Dermis microvascular lymphatic vessel endothelial cell (primary cell): ENCODE measurements at regions not wholly inside any gene's neighbourhood (a gene's known extent, or its start where the extent isn't known, plus 50 kb on each side); places are given as distances from the start of the nearest gene placed in this dataset.
"Not testable (repeated sequence)": the region's sequence is repeated elsewhere in the genome, so short reads cannot be mapped to it uniquely, and the experiment has no call there.

ENCODE experiments used
- DNase-seq, 2 donors: peaks; one replicate each; pipeline versions ENCODE4 v3.0.0 to v3.0.0-alpha.2; 2010; ENCODE audit warnings: low read depth in 2 of 2

DNA sequence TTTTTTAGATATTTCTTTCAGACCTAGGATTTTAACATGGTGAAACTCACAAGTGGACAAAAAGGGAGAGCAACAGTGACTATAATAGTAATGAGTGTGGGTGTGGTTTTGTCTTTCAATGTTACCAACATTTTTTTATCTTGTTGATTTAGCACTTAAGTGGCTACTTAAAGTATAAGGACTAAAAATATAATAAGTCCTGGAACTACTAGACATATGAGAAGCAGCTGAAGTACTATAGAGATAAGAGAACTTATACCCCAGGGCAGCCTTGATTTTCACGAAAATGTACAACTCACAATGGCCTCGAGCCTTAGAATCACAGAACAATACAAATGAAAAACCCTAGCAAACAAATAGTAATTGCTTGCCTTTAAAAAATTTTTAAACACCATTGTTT, 1151.8 kb downstream of the TYW1 start:
- no peak for DNase-seq

DNA sequence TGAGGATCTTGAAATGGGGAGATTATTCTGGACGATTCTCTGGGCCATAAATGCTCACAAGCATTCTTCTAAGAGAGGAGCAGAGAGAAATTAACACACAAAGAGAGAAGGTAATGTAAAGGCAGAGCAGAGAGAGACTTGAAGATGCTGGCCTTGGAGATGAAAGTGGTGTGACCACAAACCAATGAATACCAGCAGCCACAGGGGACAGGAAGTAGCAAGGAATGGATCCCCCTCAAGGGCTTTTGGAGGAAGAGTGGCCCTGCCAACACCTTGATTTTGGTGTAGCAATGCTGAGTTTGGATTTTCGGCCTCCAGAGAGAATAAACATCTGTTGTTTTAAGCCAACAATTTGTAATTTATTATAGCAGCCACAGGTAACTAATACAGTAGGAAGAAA, 1155.6 kb downstream of the TYW1 start:
- DNase-seq, result no peak

DNA sequence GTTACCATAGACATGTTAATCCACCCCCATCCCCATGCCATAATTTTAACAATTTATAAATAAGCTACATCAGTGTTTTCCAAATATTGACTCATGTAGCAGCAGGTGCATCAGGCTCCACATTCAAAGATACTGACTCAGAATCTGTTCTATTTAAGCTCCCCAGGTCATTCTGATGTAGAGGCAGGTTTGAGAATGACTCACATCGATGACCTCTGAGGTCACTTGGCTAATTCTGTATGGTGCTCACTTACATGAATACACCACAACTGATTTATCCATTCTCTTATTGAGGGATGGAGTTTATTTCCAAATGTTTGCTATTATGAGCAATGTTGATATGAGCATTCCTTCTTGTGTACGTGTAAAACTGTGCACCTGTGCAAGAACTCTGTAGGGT, 1159.0 kb downstream of the TYW1 start:
- no peak for DNase-seq

DNA sequence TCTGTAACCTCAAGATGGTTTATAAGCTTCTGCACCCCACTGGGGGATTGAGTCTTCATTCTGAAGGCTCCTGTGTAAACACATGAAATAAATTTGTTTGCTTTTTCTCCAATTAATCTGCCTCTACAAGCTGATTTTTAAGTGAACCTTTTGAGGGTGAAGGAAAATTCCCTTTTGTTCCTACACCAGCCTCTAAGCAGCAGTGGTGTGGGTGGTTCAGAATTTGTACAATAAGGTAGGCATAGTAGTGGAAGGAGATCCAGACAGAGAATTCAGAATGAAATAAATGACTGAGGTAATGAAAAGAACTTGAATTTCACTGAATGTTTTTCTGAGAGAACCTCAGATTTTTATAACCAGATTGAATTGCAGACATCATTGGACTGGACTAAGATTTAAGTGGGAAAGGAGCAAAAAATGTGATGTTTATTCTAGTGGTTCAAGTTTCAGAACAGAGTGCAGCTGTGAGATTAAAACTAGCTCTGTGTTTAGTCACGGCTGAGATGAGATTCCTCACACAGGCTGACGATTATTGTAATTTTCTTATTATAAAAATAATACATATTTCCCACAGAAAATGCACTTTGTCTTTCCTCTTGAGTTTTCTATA, 1162.2 kb downstream of the TYW1 start:
- DNase-seq, result no peak

- no peak for DNase-seq
Observed at GRCh38 chr7:68162712-68163111, 1166.1 kb downstream of the TYW1 start.

- DNase-seq, result no peak
Observed at GRCh38 chr7:68166525-68166924, 1169.9 kb downstream of the TYW1 start.

DNA sequence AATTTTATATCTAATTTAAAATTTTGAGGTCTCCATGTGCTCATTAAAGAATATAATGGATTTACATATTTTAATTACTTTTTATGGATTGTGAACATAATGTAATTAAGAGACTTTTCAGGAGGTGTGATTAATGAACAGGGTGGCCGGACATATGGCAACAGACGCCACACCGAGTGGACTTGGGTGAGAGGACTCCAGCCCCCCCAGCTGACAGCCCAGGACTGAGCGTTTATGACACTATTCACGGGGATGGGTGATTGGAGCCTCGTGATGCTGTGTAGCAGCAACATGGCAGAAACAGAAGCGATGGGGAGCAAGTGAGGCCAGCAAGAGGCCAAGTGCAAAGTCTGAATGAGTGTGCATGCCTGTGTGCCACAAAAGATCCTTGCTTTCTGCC, 1176.9 kb downstream of the TYW1 start:
- DNase-seq, result no peak

DNA sequence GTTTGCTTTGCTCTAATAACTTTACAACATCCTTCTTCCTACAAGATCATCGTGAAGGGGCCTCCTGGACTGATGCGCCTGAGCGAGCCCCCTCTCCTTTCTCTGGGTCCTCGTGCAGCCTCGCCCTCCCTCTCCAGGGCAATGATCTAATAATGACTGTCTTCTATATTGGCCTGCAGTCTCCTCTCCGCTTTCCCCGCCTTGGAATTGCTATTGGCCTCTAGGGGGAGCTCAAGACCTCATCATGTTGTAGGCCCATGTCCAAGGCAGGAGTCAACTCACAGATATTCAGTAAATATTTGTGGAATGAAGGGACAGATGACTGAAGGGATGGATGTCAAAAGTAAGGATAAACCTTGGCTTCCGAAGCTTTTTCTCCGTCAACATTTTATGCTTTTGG, 1180.3 kb downstream of the TYW1 start:
- DNase-seq, result peak in 1 of 2 donors; percentile 12

DNA sequence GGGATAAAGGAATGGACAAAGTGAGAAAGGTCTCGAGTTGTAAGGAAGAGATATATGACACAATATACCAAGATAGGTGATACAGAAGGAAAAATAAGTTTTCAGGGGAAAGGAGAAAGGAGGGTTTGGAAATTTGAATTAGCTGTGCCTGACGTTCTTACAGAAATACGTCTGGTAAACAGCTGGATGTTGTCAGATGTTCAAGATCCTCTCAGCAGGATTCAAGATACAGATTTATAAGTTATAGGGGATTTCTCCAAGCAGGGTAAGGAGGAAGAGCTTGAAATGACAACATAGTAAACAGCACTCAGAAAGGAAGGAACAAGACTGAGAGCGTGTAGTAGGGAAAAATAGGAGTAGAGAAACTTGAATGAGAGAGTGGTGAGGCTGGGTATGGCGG, 1184.1 kb downstream of the TYW1 start:
- no peak for DNase-seq

- no peak for DNase-seq
Observed at GRCh38 chr7:68183176-68183575, 1186.5 kb downstream of the TYW1 start.

GRCh38 chr7:68185631-68186456, 1189.2 kb downstream of the TYW1 start:
- DNase-seq, result no peak

GRCh38 chr7:68187532-68187931, 1190.9 kb downstream of the TYW1 start:
- no peak for DNase-seq

GRCh38 chr7:68192941-68193340, 1196.3 kb downstream of the TYW1 start:
- DNase-seq, result no peak

DNA sequence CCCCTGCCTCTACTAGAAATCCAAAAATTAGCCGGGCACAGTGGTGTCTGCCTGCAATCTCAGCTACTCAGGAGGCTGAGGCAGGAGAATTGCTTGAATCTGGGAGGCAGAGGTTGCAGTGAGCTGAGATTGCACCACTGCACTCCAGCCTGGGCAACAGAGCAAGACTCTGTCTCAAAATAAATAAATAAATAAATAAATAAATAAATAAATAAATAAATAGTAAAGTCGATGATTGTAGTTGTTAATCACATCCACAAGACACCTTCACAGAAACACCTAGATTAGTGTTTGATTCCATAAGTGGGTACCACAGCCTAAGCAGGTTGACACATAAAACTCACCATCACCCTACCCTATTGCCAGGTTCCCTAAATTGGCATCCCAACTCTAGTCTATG, 1199.0 kb downstream of the TYW1 start:
- DNase-seq, result not testable (repeated sequence)

DNA sequence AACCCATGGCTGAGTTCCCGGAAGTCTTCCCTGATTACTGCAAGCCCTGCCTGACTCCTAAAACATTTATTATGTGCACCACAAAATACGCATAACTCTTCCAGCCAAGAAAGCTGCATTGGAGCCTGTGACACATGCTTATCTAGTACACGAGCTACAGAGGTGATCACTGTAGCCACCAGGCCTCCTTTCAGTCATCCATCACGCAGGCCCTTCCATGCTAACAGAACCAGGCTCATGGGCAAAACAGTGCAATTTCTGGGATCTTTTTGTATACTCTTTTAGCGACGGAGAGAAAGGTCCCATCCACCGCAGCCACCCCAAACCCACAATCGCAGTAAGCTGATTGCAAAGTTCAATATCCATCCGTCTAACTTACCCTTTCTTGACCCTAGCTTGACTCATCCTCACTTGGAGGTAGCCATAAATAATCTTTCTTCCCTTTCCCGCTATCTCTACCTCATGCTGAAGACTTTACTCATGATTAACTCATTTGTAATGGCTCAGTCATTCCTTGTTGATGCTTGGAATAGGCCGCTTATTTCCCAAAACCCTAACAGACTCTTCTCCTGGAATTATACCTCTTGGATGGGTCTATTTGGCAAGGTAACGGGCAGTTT, 1203.5 kb downstream of the TYW1 start:
- DNase-seq, result no peak

DNA sequence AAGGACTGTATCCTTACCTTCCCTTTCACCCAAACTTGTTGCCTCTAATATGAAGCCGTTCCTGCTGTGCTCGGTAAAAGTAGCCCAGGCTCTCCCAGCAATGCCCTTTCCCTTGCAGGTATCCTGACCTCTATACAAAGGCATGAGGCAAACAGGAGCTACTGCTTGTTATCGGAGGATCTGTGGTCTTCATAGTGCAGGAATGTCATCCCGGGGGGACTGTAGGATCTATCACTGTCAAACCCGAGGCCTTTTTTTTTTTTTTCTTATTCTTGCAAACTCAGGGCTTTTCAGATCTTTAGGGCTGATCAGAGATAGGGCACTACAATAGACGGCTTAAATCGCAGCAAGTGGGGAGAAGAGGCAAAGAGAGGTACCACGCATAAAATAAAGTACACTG, 1206.6 kb downstream of the TYW1 start:
- no peak for DNase-seq

- DNase-seq, result no peak
Observed at GRCh38 chr7:68205826-68206225, 1209.2 kb downstream of the TYW1 start.

- DNase-seq, result no peak
Observed at GRCh38 chr7:68206946-68207485, 1210.4 kb downstream of the TYW1 start.

GRCh38 chr7:68207676-68208075, 1211.0 kb downstream of the TYW1 start:
- DNase-seq, result no peak

DNA sequence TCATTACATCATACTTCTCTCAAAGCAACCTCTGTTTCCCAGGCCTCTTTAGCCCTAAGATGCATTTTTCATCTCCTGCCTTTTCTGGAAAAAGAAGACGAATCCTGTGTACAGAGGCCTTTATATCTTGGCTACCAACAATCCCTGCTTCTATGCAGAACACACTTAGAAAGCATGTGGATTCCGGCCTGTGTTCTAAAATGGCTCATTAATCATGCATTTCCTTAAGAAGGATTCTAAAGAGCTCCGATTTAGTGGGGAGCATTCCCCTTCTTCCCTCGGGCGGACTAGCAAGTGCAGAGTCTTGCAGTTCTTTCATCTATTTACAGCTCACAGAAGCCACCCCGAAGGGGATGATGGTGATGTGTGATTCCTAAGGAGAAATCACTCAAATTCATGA, 1212.9 kb downstream of the TYW1 start:
- DNase-seq, result no peak

DNA sequence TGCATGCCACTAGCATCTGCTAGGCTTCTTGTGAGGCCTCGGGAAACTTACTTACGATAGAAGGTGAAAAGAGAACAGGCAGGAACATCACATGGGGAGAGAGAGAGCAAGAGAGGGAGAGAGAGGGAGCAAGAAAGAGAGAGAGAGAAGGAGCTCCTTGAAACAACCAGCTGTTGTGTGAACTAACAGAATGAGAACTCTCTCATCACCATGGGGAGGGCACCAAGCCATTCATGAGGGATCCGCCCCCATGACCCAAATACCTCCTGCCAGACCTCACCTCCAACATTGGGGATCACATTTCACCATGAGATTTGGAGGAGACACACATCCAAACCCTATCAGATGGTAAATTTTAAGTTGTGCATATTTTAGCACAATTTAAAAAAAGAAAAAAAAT, 1217.2 kb downstream of the TYW1 start:
- no peak for DNase-seq

DNA sequence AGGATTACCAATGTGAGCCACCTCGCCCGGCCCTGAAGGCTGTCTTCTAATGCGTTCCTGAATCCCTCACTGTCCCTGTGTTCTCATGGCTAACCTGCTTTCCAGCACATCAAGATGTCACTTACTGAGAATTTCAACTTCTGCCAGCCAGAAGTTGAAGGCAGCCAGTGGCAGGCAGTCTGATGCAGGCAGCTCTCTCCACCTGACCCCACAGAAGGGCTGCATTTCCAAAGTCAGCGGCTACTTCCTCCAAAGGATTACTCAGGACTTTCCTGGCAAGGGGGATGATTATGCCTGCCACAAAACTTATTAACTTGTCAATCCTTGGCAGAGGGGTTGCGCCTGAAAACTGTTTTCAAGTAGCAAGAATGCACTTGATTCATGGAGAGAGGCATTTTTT, 1219.4 kb downstream of the TYW1 start:
- DNase-seq, result no peak

DNA sequence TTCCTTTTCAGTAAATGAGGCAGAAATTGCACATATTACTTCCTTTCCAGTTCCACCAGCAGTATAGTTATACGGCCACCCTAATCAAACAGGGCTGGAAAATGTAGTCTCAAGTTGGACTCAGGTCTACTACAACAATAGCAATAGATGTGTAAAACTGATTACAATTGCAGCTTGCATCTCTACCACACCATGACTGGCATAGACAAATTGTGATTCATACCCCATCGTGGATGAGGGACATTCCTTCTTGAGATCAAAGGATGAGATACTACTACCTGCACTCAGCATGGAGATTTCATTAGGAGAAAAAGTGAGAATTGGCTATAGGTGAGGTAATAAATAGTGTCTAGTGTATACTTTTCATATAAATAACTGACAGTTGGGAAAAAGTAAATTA, 1220.8 kb downstream of the TYW1 start:
- no peak for DNase-seq
